Mesenchymal stem cell (in vitro differentiated cells and primary cell): ENCODE measurements at regions not wholly inside any gene's neighbourhood (a gene's known extent, or its start where the extent isn't known, plus 50 kb on each side); places are given as distances from the start of the nearest gene placed in this dataset.

ENCODE experiments used
- DNase-seq: peaks from one replicate; pipeline ENCODE4 v3.0.0-alpha.2; 2013
- H2AFZ ChIP-seq: one replicate; pipeline ENCODE4 v1.6.1; 2013; ENCODE audit warnings: low read depth, mild to moderate bottlenecking, control low read depth, inconsistent platforms, low read length, moderate library complexity
- H2AK5ac ChIP-seq: 2 replicates; pipeline ENCODE4 v1.6.1; 2013; ENCODE audit warnings: low read length, moderate library complexity, mild to moderate bottlenecking, inconsistent platforms; ENCODE audit not compliant: severe bottlenecking
- H2BK120ac ChIP-seq: one replicate; pipeline ENCODE4 v1.6.1; 2013; ENCODE audit warnings: low read depth, mild to moderate bottlenecking, inconsistent platforms, low read length, moderate library complexity
- H2BK12ac ChIP-seq, 2 experiments: one replicate each; pipeline ENCODE4 v1.6.1; 2013; ENCODE audit warnings: inconsistent platforms in 2 of 2, low read length in 2 of 2, mild to moderate bottlenecking in 2 of 2, moderate library complexity in 2 of 2, control low read depth in 1 of 2
- H2BK15ac ChIP-seq: one replicate; pipeline ENCODE4 v1.6.1; 2013; ENCODE audit warnings: mild to moderate bottlenecking, low read depth, inconsistent platforms; ENCODE audit not compliant: poor library complexity, severe bottlenecking
- H2BK5ac ChIP-seq: 2 replicates; pipeline ENCODE4 v1.6.1; 2013; ENCODE audit warnings: low read depth, mild to moderate bottlenecking, low read length, control low read depth, inconsistent platforms; ENCODE audit not compliant: poor library complexity, severe bottlenecking
- H3K14ac ChIP-seq, 2 experiments: one replicate each; pipeline ENCODE4 v1.6.1; 2013; ENCODE audit warnings: inconsistent platforms in 2 of 2, low read length in 2 of 2, control low read depth in 1 of 2, mild to moderate bottlenecking in 1 of 2, moderate library complexity in 1 of 2
- H3K18ac ChIP-seq, 2 experiments: one replicate each; pipeline ENCODE4 v1.6.1; 2013; ENCODE audit warnings: inconsistent platforms in 2 of 2, low read length in 2 of 2, control low read depth in 1 of 2, low read depth in 1 of 2, mild to moderate bottlenecking in 1 of 2
- H3K23ac ChIP-seq, 2 experiments: one replicate each; pipeline ENCODE4 v1.6.1; 2013; ENCODE audit warnings: inconsistent platforms in 2 of 2, low read length in 2 of 2, mild to moderate bottlenecking in 2 of 2, moderate library complexity in 2 of 2, control low read depth in 1 of 2
- H3K27ac ChIP-seq: 2 replicates; pipeline ENCODE4 v1.5.1; 2013; ENCODE audit warnings: mild to moderate bottlenecking, moderate library complexity, low read length, control low read depth, inconsistent platforms; ENCODE audit not compliant: poor library complexity, severe bottlenecking
- H3K27me3 ChIP-seq, 2 experiments: 2 replicates each; pipeline versions ENCODE4 v1.6.1 to v1.7.0; 2013; ENCODE audit warnings: low read length in 2 of 2, mild to moderate bottlenecking in 2 of 2, moderate library complexity in 2 of 2, control low read depth in 1 of 2, inconsistent platforms in 1 of 2; ENCODE audit not compliant: control insufficient read depth in 1 of 2, insufficient read depth in 1 of 2
- H3K36me3 ChIP-seq, 2 experiments: 2 replicates each; pipeline versions ENCODE4 v1.6.1 to v1.7.0; 2013; ENCODE audit warnings: low read length in 2 of 2, control low read depth in 1 of 2, inconsistent platforms in 1 of 2, low read depth in 1 of 2, mild to moderate bottlenecking in 1 of 2; ENCODE audit not compliant: insufficient read depth in 2 of 2, control insufficient read depth in 1 of 2
- H3K4ac ChIP-seq, 2 experiments: one replicate each; pipeline ENCODE4 v1.6.1; 2013; ENCODE audit warnings: inconsistent platforms in 2 of 2, low read length in 2 of 2, mild to moderate bottlenecking in 2 of 2, moderate library complexity in 2 of 2, control low read depth in 1 of 2, low read depth in 1 of 2
- H3K4me1 ChIP-seq: 2 replicates; pipeline ENCODE4 v1.6.1; 2013; ENCODE audit warnings: low read depth, low read length, control low read depth; ENCODE audit not compliant: control insufficient read depth, insufficient read depth
- H3K4me2 ChIP-seq: 2 replicates; pipeline ENCODE4 v1.6.1; 2013; ENCODE audit warnings: low read length, mild to moderate bottlenecking, inconsistent platforms; ENCODE audit not compliant: poor library complexity, severe bottlenecking
- H3K4me3 ChIP-seq, 2 experiments: 2 replicates each; pipeline versions ENCODE4 v1.5.1 to v1.7.0; 2013; ENCODE audit warnings: low read length in 2 of 2, mild to moderate bottlenecking in 2 of 2, control low read depth in 1 of 2, low read depth in 1 of 2; ENCODE audit not compliant: insufficient read depth in 1 of 2
- H3K79me1 ChIP-seq: replicated peaks from 2 replicates; pipeline ENCODE4 v1.6.1; 2013; ENCODE audit warnings: mild to moderate bottlenecking, control low read depth, low read length, inconsistent platforms; ENCODE audit not compliant: poor library complexity, severe bottlenecking
- H3K9ac ChIP-seq: 2 replicates; pipeline ENCODE4 v1.7.0; 2013; ENCODE audit warnings: mild to moderate bottlenecking, low read length, moderate library complexity
- H3K9me3 ChIP-seq: 2 replicates; pipeline ENCODE4 v1.7.0; 2013; ENCODE audit warnings: mild to moderate bottlenecking, low read length; ENCODE audit not compliant: control insufficient read depth
- H4K8ac ChIP-seq: one replicate; pipeline ENCODE4 v1.6.1; 2013; ENCODE audit warnings: inconsistent platforms, mild to moderate bottlenecking, low read length, moderate library complexity
- H4K91ac ChIP-seq: one replicate; pipeline ENCODE4 v1.6.1; 2013; ENCODE audit warnings: mild to moderate bottlenecking, low read length, inconsistent platforms
- WGBS: methylation state at CpG from one replicate; pipeline ENCODE4 v1.1.7; 2013; ENCODE audit warnings: mixed read lengths; 5-methylcytosine and 5-hydroxymethylcytosine counted together

DNA sequence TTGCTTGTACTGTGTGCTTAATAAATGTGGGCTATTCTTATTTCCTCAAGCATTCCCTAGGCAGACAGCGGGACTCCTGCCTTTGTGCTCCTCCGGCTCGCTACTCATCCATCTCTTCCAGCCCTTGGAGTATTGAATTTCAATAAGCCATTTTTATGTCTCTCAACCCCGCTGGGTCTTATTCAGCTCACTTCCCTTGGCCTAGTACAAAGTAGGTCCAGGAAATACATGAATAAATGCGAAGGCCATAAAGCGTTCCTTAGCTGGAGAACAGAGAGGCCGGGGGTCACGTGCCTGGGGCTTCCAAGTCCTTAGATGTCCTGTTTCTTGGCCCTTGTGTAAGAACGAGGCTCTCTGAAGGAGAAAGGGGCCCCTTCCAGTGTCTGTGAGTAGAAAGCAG is 236.7 kb upstream of the ASIC2 start:
- DNase-seq, result no peak
- Histone ChIP-seq H3K9me3 (peaks cover 16% of the 10 kb centered on the region), H3K4me1 (no peaks in the 10 kb centered on the region), H3K27ac (no peak overlapping the region), H2BK15ac (no peak overlapping the region), H2AFZ (no peak overlapping the region), H3K23ac (no peak overlapping the region), H3K4ac (no peak overlapping the region), H2BK120ac (no peak overlapping the region), H3K18ac (no peak overlapping the region), H3K9ac (no peak overlapping the region), H3K79me1 (no peaks in the 10 kb centered on the region), H3K36me3 (no peaks in the 10 kb centered on the region), H3K4me2 (no peak overlapping the region), H2AK5ac (no peak overlapping the region), H4K91ac (no peak overlapping the region), H3K14ac (no peak overlapping the region), H3K27me3 (peaks cover 0 to 24% of the 10 kb centered on the region in 2 experiments), H4K8ac (no peak overlapping the region), H3K4me3 (no peak overlapping the region), H2BK5ac (no peak overlapping the region), H2BK12ac (no peak overlapping the region)
- 64% methylated on average over 9 of the region's 9 CpGs for WGBS

- no peaks in the 10 kb centered on the region for H3K4me1 ChIP-seq
- no peak overlapping the region for H4K91ac ChIP-seq
- no peak overlapping the region for H3K4me3 ChIP-seq
- peaks cover 0 to 9% of the 10 kb centered on the region in 2 experiments for H3K27me3 ChIP-seq
- H4K8ac ChIP-seq, result no peak overlapping the region
- DNase-seq, result no peak
- peaks cover 13% of the 10 kb centered on the region for H3K9me3 ChIP-seq
- H3K27ac ChIP-seq, result no peak overlapping the region
- H2BK5ac ChIP-seq, result no peak overlapping the region
- no peak overlapping the region for H3K18ac ChIP-seq
- H2BK12ac ChIP-seq, result no peak overlapping the region
- no peak overlapping the region for H3K14ac ChIP-seq
- no peak overlapping the region for H3K4me2 ChIP-seq
- no peak overlapping the region for H2AK5ac ChIP-seq
- H3K4ac ChIP-seq, result no peak overlapping the region
- H3K9ac ChIP-seq, result no peak overlapping the region
- no peaks in the 10 kb centered on the region for H3K79me1 ChIP-seq
- H2BK15ac ChIP-seq, result no peak overlapping the region
- WGBS, result 89% methylated on average over 5 of the region's 6 CpGs
- no peak overlapping the region for H2AFZ ChIP-seq
- H2BK120ac ChIP-seq, result no peak overlapping the region
- no peaks in the 10 kb centered on the region for H3K36me3 ChIP-seq
- H3K23ac ChIP-seq, result no peak overlapping the region
Observed at GRCh38 chr17:33531311-33531710, 238.2 kb upstream of the ASIC2 start.

- no peak overlapping the region for H3K18ac ChIP-seq
- H3K4ac ChIP-seq, result no peak overlapping the region
- no peaks in the 10 kb centered on the region for H3K4me1 ChIP-seq
- H2BK12ac ChIP-seq, result no peak overlapping the region
- H4K8ac ChIP-seq, result no peak overlapping the region
- H2AK5ac ChIP-seq, result no peak overlapping the region
- H3K9me3 ChIP-seq, result no peaks in the 10 kb centered on the region
- no peak overlapping the region for H3K23ac ChIP-seq
- H2BK5ac ChIP-seq, result no peak overlapping the region
- H2AFZ ChIP-seq, result no peak overlapping the region
- no peak overlapping the region for H3K27ac ChIP-seq
- H3K36me3 ChIP-seq, result no peaks in the 10 kb centered on the region
- no peak overlapping the region for H2BK120ac ChIP-seq
- no peak overlapping the region for H3K9ac ChIP-seq
- H3K27me3 ChIP-seq, result peaks cover 0 to 9% of the 10 kb centered on the region in 2 experiments
- no peak for DNase-seq
- no peak overlapping the region for H3K14ac ChIP-seq
- H2BK15ac ChIP-seq, result no peak overlapping the region
- WGBS, result 86% methylated on average over 9 of the region's 9 CpGs
- H4K91ac ChIP-seq, result no peak overlapping the region
- H3K4me2 ChIP-seq, result no peak overlapping the region
- H3K79me1 ChIP-seq, result no peaks in the 10 kb centered on the region
- H3K4me3 ChIP-seq, result no peak overlapping the region
Observed at GRCh38 chr17:33534087-33534486, 241.0 kb upstream of the ASIC2 start.

DNA sequence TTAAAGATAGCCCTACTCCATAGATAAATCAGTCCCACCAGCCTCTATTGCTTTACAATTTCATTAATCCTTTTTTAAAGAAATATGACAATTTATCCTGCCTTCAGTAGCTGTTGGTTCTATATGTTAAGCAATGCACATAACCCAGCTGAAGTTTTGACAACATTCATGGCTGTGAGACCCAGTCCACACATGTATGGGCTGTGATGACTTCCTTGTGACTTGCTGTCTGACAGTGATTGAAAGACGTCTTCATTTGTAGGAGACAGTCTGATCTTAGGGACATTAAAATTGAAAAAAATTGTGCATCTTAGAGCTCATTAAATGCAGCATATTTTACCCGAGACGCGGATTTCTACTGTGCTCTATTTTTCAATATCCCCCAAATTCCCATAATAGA is 252.0 kb upstream of the ASIC2 start:
- Histone ChIP-seq H4K91ac (no peak overlapping the region), H3K27me3 (peaks cover 0 to 3% of the 10 kb centered on the region in 2 experiments), H3K14ac (no peak overlapping the region), H3K9ac (no peak overlapping the region), H2BK5ac (no peak overlapping the region), H3K18ac (no peak overlapping the region), H3K4me2 (no peak overlapping the region), H3K27ac (no peak overlapping the region), H3K4me3 (no peak overlapping the region), H4K8ac (no peak overlapping the region), H3K36me3 (no peaks in the 10 kb centered on the region), H3K23ac (no peak overlapping the region), H2BK120ac (no peak overlapping the region), H3K79me1 (no peaks in the 10 kb centered on the region), H3K9me3 (no peaks in the 10 kb centered on the region), H2AK5ac (no peak overlapping the region), H2AFZ (no peak overlapping the region), H2BK12ac (no peak overlapping the region), H2BK15ac (no peak overlapping the region), H3K4me1 (no peaks in the 10 kb centered on the region), H3K4ac (no peak overlapping the region)
- WGBS, result 92% methylated on average over 4 of the region's 4 CpGs
- no peak for DNase-seq
